DLD1 (cell line): ENCODE measurements at regions not wholly inside any gene's neighbourhood (a gene's known extent, or its start where the extent isn't known, plus 50 kb on each side); places are given as distances from the start of the nearest gene placed in this dataset.

Experiments used
- in situ Hi-C: cut with HindIII; loops from 2 replicates; pipeline ENCODE4 v1.10.0; 2017; ENCODE audit warnings: low sequenced_read_pairs

GRCh38 chr5:172570594-172571334, 70.3 kb upstream of the NEURL1B start:
- in situ Hi-C loops, result loop anchor here (5.0 kb wide), 1 partner anchor 72 kb away; the partner anchor contains the start of gene NEURL1B

- in situ Hi-C loops, result loop anchor here (5.0 kb wide), 1 partner anchor 72 kb away; the partner anchor contains the start of gene NEURL1B
Measured at GRCh38 chr5:172569861-172570558, 71.1 kb upstream of the NEURL1B start.

GRCh38 chr5:172568308-172568910, 72.7 kb upstream of the NEURL1B start:
- in situ Hi-C loops, result no loop called here

DNA sequence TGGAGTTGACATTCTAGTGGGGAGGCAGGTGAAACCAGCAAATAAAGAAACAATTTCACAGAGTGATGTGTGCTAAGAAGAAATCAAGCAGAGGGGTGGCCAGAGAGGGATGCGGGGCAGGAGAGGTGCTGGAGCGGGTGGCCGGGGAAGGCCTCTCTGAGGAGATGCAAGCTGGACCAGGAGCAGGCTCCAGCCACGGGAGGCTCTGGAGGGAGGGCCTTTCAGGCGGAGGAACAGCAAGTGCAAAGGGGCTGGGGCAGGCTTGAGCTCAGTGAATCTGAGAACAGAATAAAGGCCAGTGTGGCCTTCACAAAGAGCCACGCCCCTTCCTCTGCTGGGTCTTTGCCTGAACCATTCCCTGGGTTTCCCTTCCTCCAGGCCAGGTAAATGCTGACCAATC, 73.2 kb upstream of the NEURL1B start:
- in situ Hi-C loops, result no loop called here

GRCh38 chr5:172567294-172567693, 73.8 kb upstream of the NEURL1B start:
- in situ Hi-C loops, result no loop called here

GRCh38 chr5:172565931-172566665, 75.0 kb upstream of the NEURL1B start:
- in situ Hi-C loops, result no loop called here

- in situ Hi-C loops, result no loop called here
Measured at GRCh38 chr5:172565455-172565854, 75.6 kb upstream of the NEURL1B start.

DNA sequence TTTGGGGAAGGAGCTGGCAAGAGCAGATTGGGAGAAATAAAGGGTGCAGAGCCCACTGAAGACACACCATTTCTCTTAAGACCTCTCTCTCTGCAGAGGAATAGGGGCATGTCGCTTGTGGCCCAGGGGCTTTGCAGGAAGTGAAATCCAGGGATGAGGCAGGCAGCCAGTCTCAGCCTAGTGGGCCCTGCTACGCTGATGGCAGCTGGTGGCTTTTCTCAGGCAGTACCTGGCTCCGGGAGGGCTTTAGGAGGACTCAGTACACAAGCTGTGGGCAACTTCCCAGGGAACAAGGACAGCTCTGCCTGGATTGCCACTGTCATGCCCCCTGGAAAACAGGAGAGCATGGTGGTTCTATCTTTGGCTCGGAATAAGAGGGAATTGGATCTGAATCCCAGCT, 76.2 kb upstream of the NEURL1B start:
- in situ Hi-C loops, result no loop called here

- in situ Hi-C loops, result no loop called here
Measured at GRCh38 chr5:172564188-172564587, 76.9 kb upstream of the NEURL1B start.

GRCh38 chr5:172562443-172562842, 78.6 kb upstream of the NEURL1B start:
- in situ Hi-C loops, result no loop called here

- in situ Hi-C loops, result no loop called here
Measured at GRCh38 chr5:172561151-172561550, 79.9 kb upstream of the NEURL1B start.

GRCh38 chr5:172559004-172559932, 81.8 kb upstream of the NEURL1B start:
- in situ Hi-C loops, result no loop called here

- in situ Hi-C loops, result no loop called here
Measured at GRCh38 chr5:172558076-172558976, 82.7 kb upstream of the NEURL1B start.

- in situ Hi-C loops, result no loop called here
Measured at GRCh38 chr5:172556971-172557461, 84.0 kb upstream of the NEURL1B start.

- in situ Hi-C loops, result no loop called here
Measured at GRCh38 chr5:172556262-172556661, 84.8 kb upstream of the NEURL1B start.

DNA sequence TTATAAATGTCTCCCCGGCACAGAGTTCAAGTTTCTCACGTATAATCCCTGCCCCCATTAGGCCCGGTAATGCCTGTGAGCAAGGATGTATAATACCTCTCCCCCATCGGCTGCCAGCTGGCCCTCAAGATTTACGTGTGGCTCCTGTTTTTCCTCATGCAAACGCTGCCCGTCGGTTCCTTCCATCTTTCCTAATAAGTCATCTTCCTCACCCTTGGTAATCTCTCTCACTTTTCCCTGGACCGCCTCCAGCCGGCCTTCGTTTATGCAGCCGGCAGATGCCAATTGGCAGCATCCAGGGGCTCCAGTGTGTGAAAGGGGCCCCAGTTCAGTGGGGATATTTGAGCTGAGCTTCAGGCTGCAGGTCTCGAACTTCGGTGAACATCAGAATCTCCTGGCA, 86.5 kb upstream of the NEURL1B start:
- in situ Hi-C loops, result no loop called here

DNA sequence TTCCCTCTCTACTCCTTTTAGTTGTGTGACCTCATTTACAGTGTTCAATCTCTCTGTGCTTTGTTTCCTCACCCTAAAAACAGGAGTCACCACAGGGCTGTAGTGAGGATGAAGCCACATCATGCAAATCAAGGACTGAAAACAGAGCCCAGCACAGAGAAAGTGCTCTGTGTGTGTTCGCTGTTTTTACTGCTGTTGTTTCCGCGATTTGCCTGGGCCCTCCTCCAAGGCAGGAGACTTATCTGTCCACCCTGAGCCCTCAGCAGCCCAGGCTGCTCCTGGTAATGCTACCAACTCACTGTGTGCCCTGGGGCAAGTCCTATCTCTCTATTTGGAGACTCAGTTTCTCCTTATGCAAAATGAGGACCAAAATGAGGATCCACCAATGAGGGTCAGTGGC, 87.2 kb upstream of the NEURL1B start:
- in situ Hi-C loops, result no loop called here

GRCh38 chr5:172553167-172553566, 87.9 kb upstream of the NEURL1B start:
- in situ Hi-C loops, result no loop called here

DNA sequence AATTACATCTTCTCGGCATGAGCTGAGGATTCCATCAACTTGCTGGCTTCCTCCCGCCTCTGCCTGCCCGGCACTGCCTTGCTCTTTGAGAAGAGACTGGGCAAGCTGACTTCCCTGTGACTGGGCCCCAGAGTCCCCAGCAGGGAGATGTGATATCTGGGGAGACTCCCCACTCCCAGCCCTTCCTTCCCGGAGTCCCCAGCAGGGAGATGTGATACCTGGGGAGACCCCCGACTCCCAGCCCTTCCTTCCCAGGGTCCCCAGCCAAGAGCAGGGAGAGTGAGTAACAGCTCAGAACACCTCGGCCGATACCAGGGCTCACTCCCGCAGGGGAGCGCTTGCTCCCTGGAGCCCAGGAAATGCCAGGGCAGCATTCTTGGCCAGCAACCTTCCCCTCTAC, 90.1 kb upstream of the NEURL1B start:
- in situ Hi-C loops, result no loop called here
